B cell (primary cell): ENCODE measurements at regions not wholly inside any gene's neighbourhood (a gene's known extent, or its start where the extent isn't known, plus 50 kb on each side); places are given as distances from the start of the nearest gene placed in this dataset.

Experiments
- ATAC-seq: fragments of 200-7000 bp; cut with Tn5 transposase; one replicate; pipeline ENCODE4 v1.10.0; 2021; ENCODE audit warnings: low read depth, mild to moderate bottlenecking, moderate number of reproducible peaks, moderate library complexity
- CTCF ChIA-PET: fragments of 350-600 bp; sonication (Branson Sonifier 250); formaldehyde crosslinking; loops from one replicate; lab custom pipeline; 2021; ENCODE audit warnings: antibody characterized with exemption, inconsistent platforms; lab: Charles Lee
- POLR2A ChIA-PET: fragments of 350-600 bp; sonication (Branson Sonifier 250); formaldehyde crosslinking; loops from one replicate; lab custom pipeline; 2021; ENCODE audit warnings: antibody characterized with exemption; lab: Charles Lee
- DNase-seq: peaks from one replicate; pipeline ENCODE4 v3.0.0; 2013
- H2AFZ ChIP-seq: 2 replicates; pipeline ENCODE4 v1.6.1; 2012; ENCODE audit warnings: mild to moderate bottlenecking, low read depth, low read length; ENCODE audit not compliant: insufficient read depth, poor library complexity, severe bottlenecking
- H3K27ac ChIP-seq, 2 donors: 1 replicate in 1 of 2; 2 replicates in 1 of 2; pipeline ENCODE4 v1.5.1; 2012 to 2013; ENCODE audit warnings: low read length in 2 of 2, mild to moderate bottlenecking in 2 of 2, moderate library complexity in 1 of 2
- H3K27me3 ChIP-seq, 4 experiments: fragments of 200-600 bp in 1 of 4; sonication (generic) in 1 of 4; replicated peaks in 1 of 4; 1 replicate in 2 of 4; 2 replicates in 2 of 4; pipeline versions ENCODE4 v1.6.1 to v1.7.0; 2013 to 2016; ENCODE audit warnings: low read length in 3 of 4, mild to moderate bottlenecking in 2 of 4, mixed read lengths in 1 of 4, moderate library complexity in 1 of 4; ENCODE audit not compliant: insufficient read depth in 4 of 4, control insufficient read depth in 3 of 4; ENCODE audit errors: control extremely low read depth in 1 of 4
- H3K36me3 ChIP-seq, 2 experiments: replicated peaks in 1 of 2; 1 replicate in 1 of 2; 2 replicates in 1 of 2; pipeline versions ENCODE4 v1.6.1 to v1.7.1; 2013; ENCODE audit warnings: low read length in 1 of 2; ENCODE audit not compliant: insufficient read depth in 2 of 2, control insufficient read depth in 1 of 2; ENCODE audit errors: control extremely low read depth in 1 of 2, extremely low read depth in 1 of 2
- H3K4me1 ChIP-seq, 2 donors: fragments of 200-600 bp in 1 of 2; sonication (generic) in 1 of 2; 1 replicate in 1 of 2; 2 replicates in 1 of 2; pipeline versions ENCODE4 v1.5.1 to v1.6.1; 2013 to 2017; ENCODE audit warnings: low read length in 2 of 2; ENCODE audit not compliant: control insufficient read depth in 2 of 2, insufficient read depth in 2 of 2
- H3K4me2 ChIP-seq: replicated peaks from 2 replicates; pipeline ENCODE3; 2012; ENCODE audit warnings: mild to moderate bottlenecking, low read depth, low read length; ENCODE audit not compliant: poor library complexity, severe bottlenecking
- H3K4me3 ChIP-seq, 5 experiments: fragments of 200-600 bp in 1 of 5; sonication (generic) in 1 of 5; 1 replicate in 3 of 5; 2 replicates in 2 of 5; pipeline versions ENCODE4 v1.5.1 to v1.7.0; 2011 to 2016; ENCODE audit warnings: low read length in 4 of 5, mild to moderate bottlenecking in 4 of 5, low read depth in 2 of 5, control low read depth in 1 of 5, moderate library complexity in 1 of 5; ENCODE audit not compliant: insufficient read depth in 1 of 5; ENCODE audit errors: control extremely low read depth in 1 of 5, extremely low read depth in 1 of 5
- H3K79me2 ChIP-seq: fragments of 200-600 bp; sonication (generic); one replicate; pipeline ENCODE4 v1.6.0; 2016; ENCODE audit warnings: low read length; ENCODE audit not compliant: control insufficient read depth, insufficient read depth
- H3K9ac ChIP-seq: fragments of 200-600 bp; sonication (generic); 2 replicates; pipeline ENCODE4 v1.6.1; 2017; ENCODE audit warnings: mild to moderate bottlenecking, low read length, moderate library complexity
- H3K9me3 ChIP-seq, 3 donors: one replicate each; pipeline versions ENCODE4 v1.6.1 to v1.7.1; 2013; ENCODE audit warnings: low read length in 2 of 3; ENCODE audit not compliant: control insufficient read depth in 2 of 3, insufficient read depth in 1 of 3; ENCODE audit errors: control extremely low read depth in 1 of 3
- H4K20me1 ChIP-seq: 2 replicates; pipeline ENCODE4 v1.6.0; 2012; ENCODE audit warnings: mild to moderate bottlenecking, low read length; ENCODE audit not compliant: insufficient read depth, control insufficient read depth, poor library complexity, severe bottlenecking
- H3K27ac Mint-ChIP-seq: one replicate; pipeline ENCODE4 v1.8.0; 2021; ENCODE audit warnings: mixed read lengths
- H3K27me3 Mint-ChIP-seq: one replicate; pipeline ENCODE4 v1.8.0; 2021; ENCODE audit warnings: mixed read lengths
- H3K4me1 Mint-ChIP-seq: one replicate; pipeline ENCODE4 v1.8.0; 2021; ENCODE audit warnings: mixed read lengths
- H3K4me3 Mint-ChIP-seq: one replicate; pipeline ENCODE4 v1.8.0; 2021; ENCODE audit warnings: mixed read lengths
- H3K9me3 Mint-ChIP-seq: one replicate; pipeline ENCODE4 v1.8.0; 2022; ENCODE audit warnings: mixed read lengths; ENCODE audit not compliant: insufficient read depth
- CTCF ChIP-seq: fragments of 200-600 bp; IDR thresholded peaks from one replicate; pipeline ENCODE4 v1.8.0; 2022; ENCODE audit warnings: antibody characterized with exemption, mild to moderate bottlenecking
- EZH2 ChIP-seq: IDR thresholded peaks from 2 replicates; pipeline ENCODE4 v1.6.1; 2012; ENCODE audit warnings: borderline replicate concordance, low read depth, mild to moderate bottlenecking, moderate library complexity, low read length; ENCODE audit not compliant: insufficient read depth, poor library complexity, severe bottlenecking
- WGBS: methylation state at CpG from one replicate; pipeline ENCODE4 v1.1.5; 2013; ENCODE audit warnings: missing lambda C conversion rate; ENCODE audit not compliant: insufficient coverage; 5-methylcytosine and 5-hydroxymethylcytosine counted together
- intact Hi-C: fragments of 100-400 bp; cut with micrococcal nuclease; formaldehyde crosslinking; loops from one replicate; pipeline ENCODE4 v1.10.0; 2022

GRCh38 chr1:191457889-191458288 lies 700.4 kb upstream of the RGS18 start:
- Histone ChIP-seq H3K27ac (no peak overlapping the region), H3K27me3 (no peaks in the 10 kb centered on the region), H3K79me2 (no peaks in the 10 kb centered on the region), H3K9ac (no peak overlapping the region), H3K36me3 (no peaks in the 10 kb centered on the region), H3K9me3 (peaks cover 0 to 2% (median 0%) of the 10 kb centered on the region in 3 donors), H4K20me1 (no peaks in the 10 kb centered on the region), H3K4me1 (no peaks in the 10 kb centered on the region), H3K4me3 (no peak overlapping the region), H3K4me2 (no peak overlapping the region), H2AFZ (no peak overlapping the region)
- no peaks in the 10 kb centered on the region for H3K4me1 Mint-ChIP-seq
- ChIA-PET CTCF (no interaction called here), POLR2A (no interaction called here)
- ATAC-seq (no peak), DNase-seq (no peak)
- no CpG with 5 or more reads among the region's 3 CpGs for WGBS
- intact Hi-C loops, result no loop called here
- TF ChIP-seq CTCF, result no peak
- H3K4me3 Mint-ChIP-seq, result no peak overlapping the region
- H3K27ac Mint-ChIP-seq, result no peak overlapping the region
- H3K9me3 Mint-ChIP-seq, result peaks cover 5% of the 10 kb centered on the region
- H3K27me3 Mint-ChIP-seq, result no peaks in the 10 kb centered on the region

GRCh38 chr1:191460234-191460633 lies 698.0 kb upstream of the RGS18 start:
- ChIA-PET POLR2A (no interaction called here), CTCF (no interaction called here)
- Mint-ChIP-seq H3K4me1 (no peaks in the 10 kb centered on the region), H3K9me3 (peaks cover 4% of the 10 kb centered on the region), H3K4me3 (no peak overlapping the region), H3K27me3 (no peaks in the 10 kb centered on the region), H3K27ac (no peak overlapping the region)
- H3K4me2 ChIP-seq, result no peak overlapping the region
- no peak overlapping the region for H3K4me3 ChIP-seq
- H3K27ac ChIP-seq, result no peak overlapping the region
- no peaks in the 10 kb centered on the region for H3K4me1 ChIP-seq
- ATAC-seq, result no peak
- no peaks in the 10 kb centered on the region for H3K27me3 ChIP-seq
- H3K79me2 ChIP-seq, result no peaks in the 10 kb centered on the region
- no peak for DNase-seq
- intact Hi-C loops, result no loop called here
- H4K20me1 ChIP-seq, result no peaks in the 10 kb centered on the region
- no peaks in the 10 kb centered on the region for H3K36me3 ChIP-seq
- no peaks in the 10 kb centered on the region for H3K9me3 ChIP-seq
- H2AFZ ChIP-seq, result no peak overlapping the region
- TF ChIP-seq EZH2 (no peak), CTCF (no peak)
- H3K9ac ChIP-seq, result no peak overlapping the region
